Neural progenitor cell (in vitro differentiated cells): ENCODE measurements at regions not wholly inside any gene's neighbourhood (a gene's known extent, or its start where the extent isn't known, plus 50 kb on each side); places are given as distances from the start of the nearest gene placed in this dataset.

Experiments
- DNase-seq: peaks from one replicate; pipeline ENCODE4 v3.0.0-alpha.2; 2016; ENCODE audit warnings: low spot score
- H2AFZ ChIP-seq: fragments of 200-600 bp; sonication (generic); replicated peaks from 2 replicates; pipeline ENCODE4 v1.6.1; 2016; ENCODE audit warnings: antibody characterized with exemption
- H3F3A ChIP-seq: fragments of 200-600 bp; sonication (generic); 2 replicates; pipeline ENCODE4 v1.6.1; 2016; ENCODE audit warnings: antibody characterized with exemption, low read depth
- H3K27ac ChIP-seq: fragments of 200-600 bp; sonication (generic); 2 replicates; pipeline ENCODE4 v1.5.1; 2016; ENCODE audit warnings: mild to moderate bottlenecking
- H3K27me3 ChIP-seq: fragments of 200-600 bp; sonication (generic); 2 replicates; pipeline ENCODE4 v1.6.1; 2016; ENCODE audit warnings: mild to moderate bottlenecking, moderate library complexity
- H3K36me3 ChIP-seq: fragments of 200-600 bp; sonication (generic); 2 replicates; pipeline ENCODE4 v1.5.1; 2016
- H3K4me1 ChIP-seq: fragments of 200-600 bp; sonication (generic); 2 replicates; pipeline ENCODE4 v1.6.1; 2016; ENCODE audit warnings: mixed run types
- H3K4me2 ChIP-seq: fragments of 200-600 bp; sonication (generic); 2 replicates; pipeline ENCODE4 v1.6.1; 2016
- H3K4me3 ChIP-seq: fragments of 200-600 bp; sonication (generic); 2 replicates; pipeline ENCODE4 v1.5.1; 2016
- H3K79me2 ChIP-seq: fragments of 200-600 bp; sonication (generic); 2 replicates; pipeline ENCODE4 v1.6.1; 2016; ENCODE audit warnings: low read depth
- H3K9ac ChIP-seq: fragments of 200-600 bp; sonication (generic); 2 replicates; pipeline ENCODE4 v1.6.1; 2016
- H3K9me3 ChIP-seq: fragments of 200-600 bp; sonication (generic); 2 replicates; pipeline ENCODE4 v1.5.1; 2016; ENCODE audit warnings: low read depth
- H4K20me1 ChIP-seq: fragments of 200-600 bp; sonication (generic); 2 replicates; pipeline ENCODE4 v1.6.1; 2016; ENCODE audit warnings: low read depth
- H3K27ac Mint-ChIP-seq: 3 replicates; pipeline ENCODE4 v1.8.0; 2021; ENCODE audit warnings: mixed read lengths
- H3K27me3 Mint-ChIP-seq: 2 replicates; pipeline ENCODE4 v1.8.0; 2022; ENCODE audit warnings: low read depth, mild to moderate bottlenecking, inconsistent platforms, moderate library complexity, mixed read lengths; ENCODE audit not compliant: insufficient read depth
- H3K36me3 Mint-ChIP-seq: 3 replicates; pipeline ENCODE4 v1.8.0; 2021; ENCODE audit warnings: mixed read lengths
- H3K4me1 Mint-ChIP-seq: 3 replicates; pipeline ENCODE4 v1.8.0; 2021; ENCODE audit warnings: mixed read lengths
- H3K4me3 Mint-ChIP-seq: 3 replicates; pipeline ENCODE4 v1.8.0; 2021; ENCODE audit warnings: mild to moderate bottlenecking, moderate library complexity, mixed read lengths
- H3K9me3 Mint-ChIP-seq: 3 replicates; pipeline ENCODE4 v1.8.0; 2020; ENCODE audit warnings: mixed read lengths
- EZH2 ChIP-seq: fragments of 200-600 bp; sonication (generic); IDR thresholded peaks from 2 replicates; pipeline ENCODE4 v1.6.1; 2017; ENCODE audit warnings: antibody characterized with exemption, mild to moderate bottlenecking, moderate library complexity
- EZH2phosphoT487 ChIP-seq: fragments of 200-600 bp; sonication (generic); IDR thresholded peaks from 2 replicates; pipeline ENCODE4 v1.6.1; 2017; ENCODE audit warnings: antibody characterized with exemption
- TF ChIP-seq, protein P1 (sequence below): fragments of 200-600 bp; sonication (generic); IDR thresholded peaks from 2 replicates; pipeline ENCODE4 v1.5.1; 2017; ENCODE audit warnings: antibody characterized with exemption, mild to moderate bottlenecking

DNA sequence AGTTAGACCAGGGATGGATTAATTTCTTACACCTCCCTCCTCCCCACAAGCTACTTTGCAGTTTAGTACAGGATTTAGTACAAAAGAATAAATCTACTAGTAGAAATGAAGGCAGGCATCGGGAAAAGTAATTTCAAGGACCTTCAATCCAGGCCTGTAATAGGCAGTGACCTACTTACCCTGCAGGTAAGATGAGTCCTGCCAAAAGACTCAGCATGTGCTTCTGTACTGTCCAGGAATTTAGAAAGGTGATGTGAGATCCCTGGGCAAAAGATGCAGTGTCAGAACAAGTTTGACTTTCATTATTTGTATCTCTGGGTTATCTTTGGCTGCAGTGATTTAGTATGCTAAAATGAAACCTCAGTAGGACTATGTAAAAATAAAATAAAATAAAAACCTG lies 403.0 kb downstream of the NOVA1 start:
- Mint-ChIP-seq H3K4me1 (peaks cover 14% of the 10 kb centered on the region), H3K27me3 (peaks cover 5% of the 10 kb centered on the region), H3K9me3 (peaks cover 5% of the 10 kb centered on the region), H3K36me3 (no peaks in the 10 kb centered on the region), H3K4me3 (no peak overlapping the region), H3K27ac (no peak overlapping the region)
- H3K36me3 ChIP-seq: no peaks in the 10 kb centered on the region
- no peak overlapping the region for H3K4me3 ChIP-seq
- H4K20me1 ChIP-seq: no peaks in the 10 kb centered on the region
- H3K4me2 ChIP-seq: no peak overlapping the region
- TF ChIP-seq EZH2phosphoT487: no peak
- no peak for TF ChIP-seq EZH2
- TF ChIP-seq, protein P1, sequence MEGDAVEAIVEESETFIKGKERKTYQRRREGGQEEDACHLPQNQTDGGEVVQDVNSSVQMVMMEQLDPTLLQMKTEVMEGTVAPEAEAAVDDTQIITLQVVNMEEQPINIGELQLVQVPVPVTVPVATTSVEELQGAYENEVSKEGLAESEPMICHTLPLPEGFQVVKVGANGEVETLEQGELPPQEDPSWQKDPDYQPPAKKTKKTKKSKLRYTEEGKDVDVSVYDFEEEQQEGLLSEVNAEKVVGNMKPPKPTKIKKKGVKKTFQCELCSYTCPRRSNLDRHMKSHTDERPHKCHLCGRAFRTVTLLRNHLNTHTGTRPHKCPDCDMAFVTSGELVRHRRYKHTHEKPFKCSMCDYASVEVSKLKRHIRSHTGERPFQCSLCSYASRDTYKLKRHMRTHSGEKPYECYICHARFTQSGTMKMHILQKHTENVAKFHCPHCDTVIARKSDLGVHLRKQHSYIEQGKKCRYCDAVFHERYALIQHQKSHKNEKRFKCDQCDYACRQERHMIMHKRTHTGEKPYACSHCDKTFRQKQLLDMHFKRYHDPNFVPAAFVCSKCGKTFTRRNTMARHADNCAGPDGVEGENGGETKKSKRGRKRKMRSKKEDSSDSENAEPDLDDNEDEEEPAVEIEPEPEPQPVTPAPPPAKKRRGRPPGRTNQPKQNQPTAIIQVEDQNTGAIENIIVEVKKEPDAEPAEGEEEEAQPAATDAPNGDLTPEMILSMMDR: no peak
- H3K9me3 ChIP-seq: no peaks in the 10 kb centered on the region
- no peak overlapping the region for H2AFZ ChIP-seq
- H3K9ac ChIP-seq: no peak overlapping the region
- no peaks in the 10 kb centered on the region for H3K79me2 ChIP-seq
- no peak for DNase-seq
- no peaks in the 10 kb centered on the region for H3F3A ChIP-seq
- H3K4me1 ChIP-seq: no peaks in the 10 kb centered on the region
- H3K27ac ChIP-seq: no peak overlapping the region
- H3K27me3 ChIP-seq: no peaks in the 10 kb centered on the region

DNA sequence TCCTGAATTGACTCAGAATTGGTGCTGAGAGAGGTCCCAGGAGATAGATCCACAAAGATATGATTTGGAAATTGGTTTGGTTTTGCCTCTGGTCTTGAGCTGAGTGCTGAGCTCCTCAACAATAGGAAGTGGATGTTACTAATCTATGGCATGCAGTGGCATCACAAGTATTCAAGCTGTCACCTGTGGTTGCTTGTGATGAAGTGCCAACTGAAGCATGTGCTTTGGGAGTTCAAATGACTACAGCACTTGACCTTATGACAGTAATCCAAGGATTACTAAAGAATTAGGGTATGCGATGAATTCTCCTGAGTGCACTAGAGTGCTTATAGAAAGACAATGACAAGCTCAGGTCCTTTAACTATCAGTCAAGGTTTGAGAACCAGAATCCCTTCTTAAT lies 406.2 kb downstream of the NOVA1 start:
- no peak overlapping the region for H3K27ac Mint-ChIP-seq
- Histone ChIP-seq H3K79me2 (no peaks in the 10 kb centered on the region), H3K4me1 (no peaks in the 10 kb centered on the region), H3K4me3 (no peak overlapping the region), H3K27me3 (no peaks in the 10 kb centered on the region), H3K4me2 (no peak overlapping the region), H3F3A (no peaks in the 10 kb centered on the region), H4K20me1 (no peaks in the 10 kb centered on the region), H3K9ac (no peak overlapping the region), H2AFZ (no peak overlapping the region), H3K36me3 (no peaks in the 10 kb centered on the region), H3K9me3 (no peaks in the 10 kb centered on the region), H3K27ac (no peak overlapping the region)
- peaks cover 5% of the 10 kb centered on the region for H3K4me1 Mint-ChIP-seq
- DNase-seq: no peak
- TF ChIP-seq EZH2: no peak
- no peak for TF ChIP-seq EZH2phosphoT487
- TF ChIP-seq, protein P1: no peak
- H3K36me3 Mint-ChIP-seq: no peaks in the 10 kb centered on the region
- H3K27me3 Mint-ChIP-seq: peaks cover 5% of the 10 kb centered on the region
- H3K4me3 Mint-ChIP-seq: no peak overlapping the region
- H3K9me3 Mint-ChIP-seq: peaks cover 5% of the 10 kb centered on the region

DNA sequence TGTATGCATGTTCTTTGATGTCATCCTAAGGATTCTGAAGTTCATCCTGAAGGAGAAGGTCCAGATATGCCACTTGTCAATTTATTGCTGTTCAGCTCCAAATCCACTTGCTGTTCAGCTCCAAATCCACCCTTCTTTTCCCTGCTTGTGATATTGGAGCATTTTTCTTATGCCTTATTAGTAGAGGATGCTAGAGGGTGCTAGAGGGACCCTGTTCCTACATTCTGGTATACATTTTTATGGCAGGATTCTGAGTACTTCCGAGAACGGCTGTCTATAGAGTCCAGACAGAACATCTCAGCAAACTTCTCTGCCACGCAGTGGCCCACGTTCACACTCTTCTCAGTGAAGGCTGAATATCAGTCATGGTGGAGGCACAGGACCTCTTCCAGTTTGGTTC lies 406.7 kb downstream of the NOVA1 start:
- Histone ChIP-seq H2AFZ (no peak overlapping the region), H3K9me3 (no peaks in the 10 kb centered on the region), H3K9ac (no peak overlapping the region), H3K4me3 (no peak overlapping the region), H3K27ac (no peak overlapping the region), H3K4me2 (no peak overlapping the region), H3K27me3 (no peaks in the 10 kb centered on the region), H4K20me1 (no peaks in the 10 kb centered on the region), H3K4me1 (no peaks in the 10 kb centered on the region), H3F3A (no peaks in the 10 kb centered on the region), H3K36me3 (no peaks in the 10 kb centered on the region), H3K79me2 (no peaks in the 10 kb centered on the region)
- Mint-ChIP-seq H3K36me3 (no peaks in the 10 kb centered on the region), H3K9me3 (peaks cover 3% of the 10 kb centered on the region), H3K27me3 (peaks cover 2% of the 10 kb centered on the region), H3K4me1 (no peaks in the 10 kb centered on the region), H3K4me3 (no peak overlapping the region), H3K27ac (no peak overlapping the region)
- TF ChIP-seq EZH2 (no peak), EZH2phosphoT487 (no peak)
- TF ChIP-seq, protein P1: peak; percentile 23
- no peak for DNase-seq
